ACHN (cell line): ENCODE measurements at regions not wholly inside any gene's neighbourhood (a gene's known extent, or its start where the extent isn't known, plus 50 kb on each side); places are given as distances from the start of the nearest gene placed in this dataset.
"Not testable (repeated sequence)": the region's sequence is repeated elsewhere in the genome, so short reads cannot be mapped to it uniquely, and the experiment has no call there.

Experiments
- DNase-seq: peaks from one replicate; pipeline ENCODE4 v3.0.0-alpha.2; 2015
- in situ Hi-C: cut with HindIII; loops from 2 replicates; pipeline ENCODE4 v1.10.0; 2017; ENCODE audit warnings: low sequenced_read_pairs, low pct_ligation_motif_present, low pct_unique_long_range_greater_than_20kb

DNA sequence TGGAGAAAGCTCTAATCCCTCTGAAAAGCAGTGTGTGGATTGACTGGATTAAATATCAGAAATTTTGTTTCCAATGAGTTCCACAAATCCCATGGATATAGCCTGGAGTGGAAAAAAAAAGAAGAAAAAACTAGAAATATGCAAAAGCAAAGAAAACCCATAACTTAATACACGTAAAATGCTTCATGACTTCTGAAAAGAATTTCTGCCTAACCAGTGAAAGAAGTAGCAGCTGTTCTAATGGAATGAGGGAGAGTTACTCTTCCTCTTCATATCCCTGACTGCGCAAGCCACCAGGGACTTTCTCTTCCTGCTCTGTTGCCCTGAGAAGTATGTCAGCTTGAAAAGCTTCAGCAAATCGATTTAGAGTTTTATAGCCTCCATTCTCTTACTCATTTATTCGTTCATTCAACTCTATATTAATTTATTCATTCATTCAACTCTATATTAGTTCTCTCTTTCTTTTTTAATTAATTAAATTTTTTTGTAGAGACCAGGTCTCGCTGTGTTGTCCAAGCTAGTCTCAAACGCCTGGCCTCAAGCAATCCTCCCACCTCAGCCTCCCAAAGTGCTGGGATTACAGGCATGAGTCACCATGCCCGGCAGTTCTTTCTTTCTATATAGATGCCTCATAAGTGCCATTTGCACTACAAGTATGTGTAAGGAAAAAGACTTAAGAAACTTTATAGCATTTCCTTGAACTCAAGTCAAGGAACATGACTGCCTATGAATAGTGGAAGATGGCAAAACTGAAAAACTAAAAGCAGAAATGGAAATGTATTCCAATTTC, 447.3 kb upstream of the NRP1 start:
- DNase-seq: no peak
- in situ Hi-C loops: no loop called here

DNA sequence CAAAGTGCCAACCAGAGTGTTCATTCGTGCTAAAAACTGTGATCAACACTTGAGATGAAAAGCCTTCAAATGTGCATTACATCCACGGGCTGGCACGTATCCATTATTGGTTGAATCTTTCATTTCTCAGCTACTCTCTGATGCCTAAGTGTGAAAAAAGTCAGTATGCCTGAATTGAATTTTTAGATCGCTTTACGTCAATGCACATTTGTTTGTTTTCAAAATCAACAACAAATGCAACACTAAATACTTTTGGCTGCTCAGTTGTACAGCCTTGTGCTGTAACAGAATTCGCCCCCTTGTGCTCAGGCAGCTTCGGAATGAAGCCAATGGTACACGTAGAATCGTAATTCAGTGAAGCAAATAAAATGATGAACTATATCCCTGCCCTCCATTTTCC, 446.5 kb upstream of the NRP1 start:
- in situ Hi-C loops: no loop called here
- DNase-seq: no peak

DNA sequence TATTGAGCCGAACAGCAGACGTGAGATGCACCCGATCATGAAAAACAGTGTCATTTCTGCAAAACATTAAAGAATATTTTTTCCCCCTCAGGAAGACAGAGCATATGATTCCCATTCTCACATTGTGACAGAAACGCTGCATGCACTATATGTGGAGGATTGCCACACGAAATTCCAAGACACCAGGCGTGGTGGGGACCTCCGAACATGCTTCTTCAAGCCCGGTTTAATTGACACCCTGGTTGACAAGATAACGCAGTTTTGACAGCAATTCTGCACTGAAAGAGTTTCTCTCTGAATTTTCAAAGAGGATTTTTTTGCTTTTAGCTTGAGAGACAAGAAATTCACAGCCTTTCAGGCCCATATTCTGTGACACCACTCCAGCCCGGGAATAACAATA, 442.8 kb upstream of the NRP1 start:
- DNase-seq: no peak
- in situ Hi-C loops: no loop called here

DNA sequence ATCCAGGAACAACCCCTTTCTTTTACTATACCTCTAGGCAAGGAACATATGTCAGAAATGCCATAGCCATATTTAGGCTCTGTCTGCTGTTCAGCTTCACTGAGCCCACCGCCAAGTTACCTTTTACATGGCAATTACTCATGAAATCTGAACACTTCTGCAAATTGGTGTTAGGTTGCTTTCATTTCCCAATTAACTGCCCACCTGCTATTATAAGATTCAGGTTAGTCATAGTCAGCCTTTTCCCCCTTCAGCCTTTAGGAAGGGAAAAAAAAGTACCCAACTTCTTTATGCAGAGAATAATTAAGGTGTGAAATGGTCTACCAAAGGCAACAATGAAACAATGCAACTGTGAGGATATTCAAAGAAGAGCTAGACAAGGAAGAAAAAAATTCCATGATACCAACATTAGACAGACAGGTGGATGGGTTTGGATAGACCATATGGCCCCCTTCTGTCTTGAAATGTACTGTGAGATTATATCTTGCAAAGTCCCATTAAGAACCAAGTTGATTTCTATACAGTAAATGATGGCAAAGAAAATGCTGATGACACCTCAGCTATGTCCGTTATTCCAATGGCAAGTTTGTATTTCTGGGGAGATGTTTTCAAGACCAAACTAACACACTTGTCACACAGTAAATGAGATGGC, 442.1 kb upstream of the NRP1 start:
- in situ Hi-C loops: no loop called here
- no peak for DNase-seq

DNA sequence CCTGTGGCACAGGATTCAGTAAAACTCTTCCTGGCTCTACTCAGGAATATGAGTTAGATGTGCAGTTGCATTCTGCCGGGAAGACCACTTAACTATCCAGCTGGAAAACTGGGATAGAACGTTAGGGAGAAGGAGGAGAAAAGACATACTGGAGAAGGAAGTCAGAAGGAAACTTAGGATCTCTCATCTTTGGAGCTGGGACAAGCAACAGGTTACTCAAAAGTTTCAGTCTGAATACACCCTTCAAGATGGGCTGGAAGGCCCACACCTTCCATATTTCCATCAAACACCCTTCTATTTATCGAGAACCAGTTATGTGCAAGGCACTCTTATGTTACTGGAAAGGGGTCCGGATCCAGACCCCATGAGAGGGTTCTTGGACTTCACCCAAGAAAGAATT, 440.4 kb upstream of the NRP1 start:
- DNase-seq: no peak
- in situ Hi-C loops: no loop called here

DNA sequence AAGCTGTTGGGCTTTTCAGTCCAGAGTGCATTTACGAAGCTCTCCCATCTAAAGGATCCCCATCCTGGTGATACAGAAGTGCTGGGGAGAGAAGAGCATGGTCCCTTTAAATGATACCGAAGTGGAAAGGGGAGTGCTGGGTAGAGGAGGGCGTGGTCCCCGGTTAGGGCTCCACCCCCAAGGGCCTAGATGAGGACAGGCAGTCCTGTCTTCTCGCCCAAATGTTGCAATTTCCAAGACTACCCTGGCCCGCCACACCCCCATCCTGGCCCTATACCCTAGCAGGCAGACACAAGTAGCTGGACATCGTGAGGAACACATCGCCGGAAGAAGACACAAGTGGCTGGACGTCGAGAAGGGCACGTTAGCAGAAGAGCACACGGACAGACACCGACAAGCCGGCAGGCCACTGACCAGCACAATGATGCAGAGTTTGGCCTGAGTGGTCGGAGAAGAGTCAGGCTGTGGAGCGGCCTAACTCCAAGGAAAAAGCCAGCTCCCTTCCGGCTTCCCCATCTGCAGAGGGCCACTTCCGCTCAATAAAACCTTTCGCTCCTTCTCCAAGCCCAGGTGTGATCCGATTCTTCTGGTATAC, 439.5 kb upstream of the NRP1 start:
- in situ Hi-C loops: no loop called here
- DNase-seq: no peak

DNA sequence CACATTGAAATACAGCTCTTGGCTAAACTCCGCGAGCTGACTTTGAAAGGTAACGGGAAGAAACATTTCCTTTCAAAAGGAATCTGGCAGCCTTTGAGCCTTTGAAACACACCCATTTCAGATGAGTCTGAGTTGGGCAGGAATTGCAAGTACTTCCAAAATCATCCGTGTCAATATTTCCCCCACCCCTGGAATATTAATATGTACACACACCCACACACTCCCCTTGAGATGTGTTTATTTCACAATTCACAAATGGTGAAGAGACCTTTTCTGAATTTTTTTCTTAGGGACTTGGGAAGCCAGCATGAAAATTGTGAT, 438.7 kb upstream of the NRP1 start:
- DNase-seq: no peak

DNA sequence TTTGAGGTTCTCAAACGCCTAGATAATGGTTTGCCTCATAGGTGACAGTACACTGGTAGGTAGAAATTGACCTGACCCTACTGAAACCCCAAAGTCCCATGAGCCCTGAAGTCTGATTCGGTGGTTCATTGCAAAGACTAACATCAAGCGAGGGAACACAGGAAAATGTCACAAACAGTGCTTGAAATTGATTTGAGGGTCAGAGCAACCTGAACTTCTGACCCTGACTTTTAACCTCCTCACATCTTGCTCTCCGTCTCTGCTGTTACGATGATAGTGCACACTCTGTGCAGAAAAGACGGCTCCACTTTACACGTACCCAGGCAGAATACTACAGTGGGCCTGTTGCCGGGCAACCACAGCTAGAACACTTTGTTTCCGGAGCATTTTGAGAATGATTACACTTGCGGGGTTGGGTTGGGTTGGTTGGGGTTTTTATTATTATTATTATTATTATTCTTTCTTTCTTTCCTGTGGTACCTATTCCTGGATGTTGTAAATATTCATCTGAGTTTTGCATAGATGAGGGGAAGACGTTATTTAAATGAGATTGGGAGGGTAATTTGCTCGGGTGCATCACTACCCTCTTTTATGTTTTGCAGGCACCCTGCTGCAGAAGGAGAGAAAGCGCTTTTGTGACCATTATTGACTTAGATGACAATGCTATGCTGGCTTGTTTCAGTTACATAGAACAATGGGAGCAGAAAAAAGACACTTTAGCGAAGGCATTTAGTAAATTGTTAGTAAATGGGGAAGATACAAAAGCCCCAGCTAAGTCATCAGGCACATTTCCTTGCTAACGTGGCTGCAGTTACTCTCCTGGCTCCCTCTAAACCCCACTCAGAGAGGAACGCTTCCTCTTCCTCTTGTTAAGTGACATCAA, 438.1 kb upstream of the NRP1 start:
- in situ Hi-C loops: no loop called here
- DNase-seq: no peak

More for the DNA sequence above, 438.7 kb upstream of the NRP1 start:
- in situ Hi-C loops: no loop called here

DNA sequence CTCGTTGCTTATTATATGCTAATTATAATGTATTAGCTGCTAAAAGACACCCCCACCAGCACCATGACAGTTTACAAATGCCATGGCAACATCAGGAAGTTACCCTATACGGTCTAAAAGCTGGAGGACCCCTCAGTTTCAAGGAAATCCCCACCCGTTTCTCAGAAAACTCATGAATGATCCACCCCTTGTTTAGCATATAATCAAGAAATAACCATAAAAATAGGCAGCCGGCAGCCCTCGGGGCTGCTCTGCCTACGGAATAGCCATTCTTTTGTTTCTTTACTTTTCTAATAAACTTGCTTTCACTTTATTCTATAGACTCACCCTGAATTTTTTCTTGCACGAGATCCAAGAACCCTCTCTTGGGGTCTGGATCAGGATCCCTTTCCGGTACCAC, 437.4 kb upstream of the NRP1 start:
- DNase-seq, in situ Hi-C loops: not testable (repeated sequence)

DNA sequence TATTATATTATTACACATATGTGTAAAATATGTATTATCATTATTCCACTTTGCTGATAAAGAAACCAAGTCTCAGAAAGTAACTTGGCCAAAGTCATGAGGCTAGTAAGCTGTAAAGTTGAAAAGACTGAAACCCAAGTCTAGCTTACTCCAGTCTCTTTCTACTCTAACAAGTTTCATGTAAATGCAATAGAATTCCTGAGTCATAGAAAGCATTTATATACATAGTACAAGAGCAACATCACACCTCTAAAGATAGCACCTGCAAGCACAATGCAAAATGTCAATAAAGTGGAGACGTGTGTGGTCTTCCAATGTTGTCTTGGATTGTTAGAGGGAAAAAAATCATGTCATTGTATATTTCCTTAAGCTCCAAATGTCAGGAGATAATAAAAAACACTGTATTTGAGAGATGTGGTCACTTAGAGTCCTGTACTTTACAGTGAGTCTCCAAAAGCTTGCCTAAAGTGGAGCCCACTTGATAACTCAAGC, 430.3 kb upstream of the NRP1 start:
- no peak for DNase-seq
- in situ Hi-C loops: no loop called here

DNA sequence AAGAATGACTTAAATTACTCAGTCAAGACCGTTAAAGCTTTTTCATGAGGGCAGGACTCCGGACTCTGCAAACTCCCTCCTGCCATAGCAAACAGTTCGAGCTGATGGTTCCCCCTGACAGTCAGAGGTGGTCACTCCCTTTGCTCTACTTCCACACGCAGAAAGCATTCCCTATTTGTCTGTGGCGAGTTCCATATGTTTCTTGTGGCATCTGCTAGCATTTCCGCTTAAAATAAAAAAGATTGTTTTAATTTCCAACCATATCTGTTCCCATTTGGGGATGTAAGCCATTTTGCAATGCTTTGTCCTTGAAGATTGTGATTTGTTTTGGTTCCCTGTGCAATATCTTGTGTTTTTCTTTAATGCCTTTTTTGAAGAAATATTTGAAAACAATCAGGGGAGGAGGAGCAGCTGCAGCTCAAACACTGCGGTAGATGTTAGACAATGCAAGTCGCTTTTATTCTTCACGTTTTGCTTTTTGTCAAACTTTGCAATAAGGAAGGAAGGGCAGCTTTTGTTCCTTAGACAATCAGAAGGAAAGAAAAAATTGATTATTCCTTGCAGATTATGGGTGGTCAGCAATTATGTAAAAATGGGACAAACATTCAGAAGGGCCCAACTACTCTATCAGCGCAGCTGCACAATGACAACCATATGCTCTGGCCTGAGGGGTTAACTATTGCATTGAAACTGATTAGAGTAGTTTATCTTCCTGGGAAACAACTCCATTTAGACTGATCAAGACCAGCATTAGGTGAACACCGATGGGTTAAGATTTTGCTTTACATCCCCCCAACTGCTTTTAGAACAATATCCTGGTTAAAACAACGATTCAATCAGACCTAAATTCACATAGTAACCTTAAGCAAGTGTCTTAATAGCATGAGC, 425.8 kb upstream of the NRP1 start:
- DNase-seq: no peak
- in situ Hi-C loops: no loop called here

DNA sequence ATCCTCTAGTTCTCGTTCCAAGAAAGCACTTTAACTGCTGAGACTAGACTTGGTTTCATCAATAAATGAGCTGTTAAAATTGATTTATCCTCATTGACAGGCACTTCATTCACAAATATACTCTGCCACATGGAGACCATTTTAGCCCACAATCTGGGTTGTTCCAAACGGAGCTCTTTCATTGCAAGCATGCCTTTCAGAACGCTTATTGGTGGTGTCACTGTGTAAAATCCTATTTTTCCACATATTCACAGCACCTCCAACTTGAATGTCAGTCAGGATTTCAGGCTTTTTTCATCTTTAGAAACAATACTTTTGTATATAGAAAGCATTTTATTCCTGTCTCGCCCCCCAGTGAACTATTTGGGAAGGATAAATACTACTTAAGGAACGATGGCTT, 424.7 kb upstream of the NRP1 start:
- DNase-seq: no peak
- in situ Hi-C loops: no loop called here

DNA sequence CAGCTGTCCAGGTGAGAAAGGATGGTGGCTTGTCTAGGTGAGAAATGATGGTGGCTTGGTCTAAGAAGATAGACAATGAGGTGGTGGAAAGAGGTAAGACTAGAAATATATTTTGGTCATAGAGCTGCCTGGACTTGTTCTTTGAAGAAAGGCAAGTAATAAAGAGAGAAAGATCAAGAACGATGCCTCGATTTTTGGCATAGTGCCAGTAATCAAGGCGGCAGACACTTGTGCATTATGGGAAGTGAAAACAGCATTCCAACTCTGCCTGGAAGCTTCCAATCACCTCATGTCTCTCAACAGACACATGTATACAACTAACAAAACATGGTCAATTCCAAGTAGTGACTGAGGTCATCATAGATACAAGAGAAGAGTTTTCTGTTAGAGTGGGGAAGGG, 423.8 kb upstream of the NRP1 start:
- no peak for DNase-seq
- in situ Hi-C loops: no loop called here

DNA sequence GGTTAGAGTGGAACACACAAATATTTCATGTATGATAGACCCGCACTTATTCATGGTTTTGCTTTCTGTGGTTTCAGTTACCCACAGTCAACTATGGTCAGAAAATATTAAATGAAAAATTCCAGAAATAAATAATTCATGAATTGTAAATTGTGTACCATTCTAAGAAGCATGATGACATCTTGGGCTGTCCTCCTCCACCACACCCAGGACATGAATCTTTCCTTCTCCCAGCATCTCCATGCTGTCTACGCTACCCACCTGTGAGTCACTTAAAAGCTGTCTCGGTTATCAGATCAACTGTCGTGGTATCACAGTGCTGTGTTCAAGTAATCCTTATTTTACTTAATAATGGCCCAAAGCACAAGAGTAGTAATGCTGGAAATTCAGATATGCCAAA, 419.6 kb upstream of the NRP1 start:
- DNase-seq: no peak
- in situ Hi-C loops: no loop called here

DNA sequence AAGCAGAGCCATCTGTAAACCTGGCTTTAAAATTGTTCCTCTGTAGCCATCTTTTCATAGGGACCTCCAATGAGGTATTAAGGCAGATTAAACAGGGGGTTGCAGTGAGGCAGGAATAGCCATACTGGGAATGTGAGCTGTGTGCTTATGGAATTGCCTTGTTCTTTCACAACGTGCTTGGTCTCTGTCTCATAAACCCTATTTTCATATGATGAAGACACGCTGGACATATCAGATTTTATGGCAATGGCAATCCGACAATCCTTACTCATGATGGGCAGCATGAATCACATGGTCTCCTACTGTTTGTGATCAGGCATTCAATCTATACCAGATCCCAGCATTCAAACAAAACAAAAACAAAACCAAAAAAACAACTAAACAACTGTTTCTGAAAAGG, 418.9 kb upstream of the NRP1 start:
- in situ Hi-C loops: no loop called here
- no peak for DNase-seq

DNA sequence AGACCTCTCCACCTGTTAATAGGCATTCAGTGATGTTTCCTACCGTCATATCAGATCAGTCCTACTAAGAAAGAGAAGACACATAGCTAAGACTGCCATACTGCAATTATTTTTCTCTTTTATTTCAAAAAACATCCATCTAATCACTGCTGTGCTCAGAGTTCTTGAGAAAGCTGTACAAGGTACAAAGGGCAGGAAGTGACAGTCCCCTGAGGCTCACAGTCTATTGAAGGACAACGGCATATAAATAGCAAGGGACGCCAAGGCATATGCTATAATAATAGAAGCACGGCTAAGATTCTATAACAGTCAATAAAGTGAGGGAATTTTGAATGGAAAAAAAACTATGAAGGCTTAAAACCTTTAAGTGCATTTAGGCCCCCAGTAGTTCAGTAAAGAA, 415.3 kb upstream of the NRP1 start:
- in situ Hi-C loops: no loop called here
- no peak for DNase-seq

DNA sequence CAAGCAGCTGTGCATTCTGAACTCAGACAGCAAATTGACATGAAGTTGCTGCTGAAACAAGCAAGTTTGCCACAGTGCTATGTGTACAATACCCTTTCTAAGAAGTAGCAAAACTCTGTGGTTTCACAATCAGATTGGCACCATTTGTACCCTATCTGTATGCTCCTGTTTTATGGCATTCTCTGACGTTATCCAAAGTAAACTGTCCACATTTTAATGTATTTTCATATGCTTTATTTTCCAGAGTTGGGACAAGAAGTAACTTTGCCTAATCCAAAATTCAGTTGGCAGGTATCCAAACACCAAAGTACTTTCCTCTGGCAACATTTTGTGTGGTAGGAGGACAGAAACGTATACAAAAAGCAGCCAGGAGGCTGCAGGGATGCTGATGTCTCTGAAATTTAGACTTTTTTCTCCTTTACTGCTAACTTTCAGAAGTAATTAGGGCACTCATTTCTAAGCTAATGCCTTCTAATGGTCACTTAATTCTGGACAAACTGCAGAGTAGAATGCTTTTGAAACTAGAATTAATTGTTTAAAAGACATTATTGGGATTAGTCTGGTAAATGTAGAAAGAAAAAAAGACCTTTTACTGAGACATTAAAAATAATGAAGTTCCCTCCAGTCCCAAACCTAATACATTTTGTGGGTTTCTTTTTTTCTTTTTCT, 414.7 kb upstream of the NRP1 start:
- DNase-seq: no peak

DNA sequence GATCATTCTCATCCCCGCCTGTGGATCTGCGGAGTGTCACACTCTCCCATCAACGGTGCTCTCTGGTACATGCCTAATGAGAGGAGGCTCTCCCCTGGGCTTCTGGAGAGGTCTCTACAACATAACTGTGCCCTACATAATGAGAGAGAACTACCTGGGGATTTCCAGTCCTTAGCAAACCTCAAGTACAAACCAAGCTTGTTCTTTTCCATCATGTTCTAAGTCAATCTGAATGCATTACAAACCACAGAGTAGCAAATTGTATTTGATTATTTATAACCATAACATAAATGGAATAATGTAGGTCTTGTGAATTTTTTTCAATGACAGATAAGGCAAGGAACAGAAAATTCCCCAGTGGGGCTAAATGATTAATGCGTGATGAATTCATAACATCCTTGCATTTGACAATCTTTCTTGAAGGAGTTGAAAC, 412.4 kb upstream of the NRP1 start:
- in situ Hi-C loops: no loop called here

More for the DNA sequence above, 414.7 kb upstream of the NRP1 start:
- in situ Hi-C loops: no loop called here

More for the DNA sequence above, 412.4 kb upstream of the NRP1 start:
- no peak for DNase-seq
